ENCODE measurements at regions not wholly inside any gene's neighbourhood (a gene's known extent, or its start where the extent isn't known, plus 50 kb on each side); places are given as distances from the start of the nearest gene placed in this dataset.

DNA sequence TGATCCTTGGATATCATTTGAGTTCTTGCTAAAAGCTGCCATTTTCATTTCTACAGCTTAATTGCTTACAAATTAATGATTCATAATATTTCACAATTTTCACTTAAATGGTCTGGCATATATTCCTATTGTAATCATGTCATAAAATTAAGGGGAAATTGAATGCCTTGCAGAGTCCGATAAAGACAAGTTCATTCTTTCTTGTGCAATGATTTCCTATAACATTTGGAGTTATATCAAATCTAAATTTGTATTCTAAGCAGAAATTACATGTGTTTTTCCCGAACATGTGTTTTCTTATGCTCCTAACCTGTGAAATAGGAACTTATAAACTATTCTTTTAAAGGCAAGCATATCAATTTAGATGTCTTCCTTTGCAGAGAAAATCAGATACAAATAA lies 118.3 kb upstream of the CYYR1 start:
- TF ChIP-seq CREB1 (IDR thresholded peaks at IDR 0.05; ENCODE audit: low read depth) (no peak), EP300 (IDR thresholded peaks at IDR 0.05; ENCODE audit: borderline replicate concordance) (no peak), FOXM1 (IDR thresholded peaks at IDR 0.05; ENCODE audit: borderline replicate concordance, low read depth) (no peak), TEAD4 (IDR thresholded peaks at IDR 0.05) (no peak), EGR1 (IDR thresholded peaks at IDR 0.05) (no peak)
